Uterus (tissue), 2 donors: ENCODE measurements at regions not wholly inside any gene's neighbourhood (a gene's known extent, or its start where the extent isn't known, plus 50 kb on each side); places are given as distances from the start of the nearest gene placed in this dataset.

Source experiments
- POLR2A ChIP-seq, 2 donors: fragments of 450-650 bp; IDR thresholded peaks; one replicate each; pipeline ENCODE4 v1.6.1; 2016; ENCODE audit warnings: antibody characterized with exemption in 2 of 2, mild to moderate bottlenecking in 1 of 2, moderate library complexity in 1 of 2
- TF ChIP-seq, protein P1 (sequence below), 4 experiments: fragments of 200-600 bp in 2 of 4; fragments of 450-650 bp in 2 of 4; sonication (generic) in 2 of 4; IDR thresholded peaks; one replicate each; pipeline ENCODE4 v1.5.1; 2016 to 2019; ENCODE audit warnings: antibody characterized with exemption in 4 of 4, mild to moderate bottlenecking in 2 of 4, moderate library complexity in 1 of 4

DNA sequence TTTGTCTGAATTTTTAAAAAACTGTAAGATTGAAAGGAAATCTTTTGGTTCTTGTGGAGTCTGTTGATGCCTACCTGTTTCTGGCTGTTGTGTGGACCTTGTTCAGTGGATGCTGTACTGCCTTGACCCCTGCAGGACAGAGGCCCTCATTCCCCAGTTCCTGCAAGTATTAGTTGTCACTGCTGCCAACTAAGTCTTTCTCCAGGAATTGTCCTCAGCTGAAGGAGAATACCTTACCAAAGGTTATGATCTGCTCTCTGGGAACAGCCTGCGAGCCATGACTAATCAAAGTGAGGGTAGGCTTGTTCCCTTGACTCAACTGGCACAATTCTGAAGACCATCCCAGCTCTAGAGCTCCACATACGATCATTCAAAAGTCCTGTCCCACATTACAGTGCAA, 145.3 kb upstream of the FST start:
- no peak for TF ChIP-seq POLR2A (IDR thresholded peaks at IDR 0.05)
- TF ChIP-seq, protein P1, sequence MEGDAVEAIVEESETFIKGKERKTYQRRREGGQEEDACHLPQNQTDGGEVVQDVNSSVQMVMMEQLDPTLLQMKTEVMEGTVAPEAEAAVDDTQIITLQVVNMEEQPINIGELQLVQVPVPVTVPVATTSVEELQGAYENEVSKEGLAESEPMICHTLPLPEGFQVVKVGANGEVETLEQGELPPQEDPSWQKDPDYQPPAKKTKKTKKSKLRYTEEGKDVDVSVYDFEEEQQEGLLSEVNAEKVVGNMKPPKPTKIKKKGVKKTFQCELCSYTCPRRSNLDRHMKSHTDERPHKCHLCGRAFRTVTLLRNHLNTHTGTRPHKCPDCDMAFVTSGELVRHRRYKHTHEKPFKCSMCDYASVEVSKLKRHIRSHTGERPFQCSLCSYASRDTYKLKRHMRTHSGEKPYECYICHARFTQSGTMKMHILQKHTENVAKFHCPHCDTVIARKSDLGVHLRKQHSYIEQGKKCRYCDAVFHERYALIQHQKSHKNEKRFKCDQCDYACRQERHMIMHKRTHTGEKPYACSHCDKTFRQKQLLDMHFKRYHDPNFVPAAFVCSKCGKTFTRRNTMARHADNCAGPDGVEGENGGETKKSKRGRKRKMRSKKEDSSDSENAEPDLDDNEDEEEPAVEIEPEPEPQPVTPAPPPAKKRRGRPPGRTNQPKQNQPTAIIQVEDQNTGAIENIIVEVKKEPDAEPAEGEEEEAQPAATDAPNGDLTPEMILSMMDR (IDR thresholded peaks at IDR 0.05): no peak
